GM12892 (cell line): ENCODE measurements at regions not wholly inside any gene's neighbourhood (a gene's known extent, or its start where the extent isn't known, plus 50 kb on each side); places are given as distances from the start of the nearest gene placed in this dataset.

Experiments
- POLR2A ChIP-seq: IDR thresholded peaks from 2 replicates; pipeline ENCODE4 v1.6.1; 2011; ENCODE audit warnings: low read depth, low read length, control low read depth
- TAF1 ChIP-seq: IDR thresholded peaks from 2 replicates; pipeline ENCODE4 v1.6.1; 2011; ENCODE audit warnings: low read depth, mild to moderate bottlenecking, control low read depth, low read length, borderline replicate concordance

- TF ChIP-seq TAF1 (no peak), POLR2A (no peak)
Observed at GRCh38 chr16:64449506-64449905, 672.4 kb downstream of the CDH11 start.
